ENCODE measurements at regions not wholly inside any gene's neighbourhood (a gene's known extent, or its start where the extent isn't known, plus 50 kb on each side); places are given as distances from the start of the nearest gene placed in this dataset.

DNA sequence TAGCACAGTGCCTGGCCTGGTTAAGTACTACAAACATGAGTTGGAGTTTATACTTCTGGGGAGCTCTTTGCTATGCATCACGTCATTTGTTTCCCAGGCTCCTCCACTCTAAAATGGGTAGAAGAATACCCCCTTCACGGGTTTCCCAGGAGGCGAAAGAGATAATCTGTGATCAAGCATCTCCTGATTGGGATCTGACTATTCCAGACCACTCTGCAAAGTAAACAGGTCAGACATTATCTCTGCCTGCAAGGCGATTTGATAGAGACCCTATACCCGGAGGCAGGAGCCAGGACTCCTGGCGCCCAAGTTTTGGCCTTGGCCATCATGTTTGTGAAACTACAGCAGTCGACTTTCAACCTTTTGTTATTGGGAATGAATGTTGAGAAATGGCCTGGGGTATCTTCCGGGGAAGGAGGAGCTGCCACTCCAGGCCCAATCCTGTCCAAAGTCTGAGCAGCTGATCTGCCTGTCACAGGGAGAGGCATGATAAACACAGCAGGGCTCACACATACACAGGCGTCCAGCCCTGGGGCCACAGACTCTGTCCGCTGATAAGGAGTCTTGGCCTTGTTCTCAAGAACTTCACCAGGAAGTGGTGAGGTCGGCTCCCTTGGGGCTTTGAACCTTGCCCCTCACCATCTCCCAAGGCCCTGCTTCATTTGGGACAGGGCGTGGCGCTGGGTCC, 199.9 kb downstream of the MAF start:
- TF ChIP-seq YY1 (IDR thresholded peaks at IDR 0.05; ENCODE audit: insufficient read depth, insufficient read length) (no peak), ZNF274 (IDR thresholded peaks at IDR 0.05; ENCODE audit: low read depth, low read length) (no peak)
